ENCODE measurements at regions not wholly inside any gene's neighbourhood (a gene's known extent, or its start where the extent isn't known, plus 50 kb on each side); places are given as distances from the start of the nearest gene placed in this dataset.

DNA sequence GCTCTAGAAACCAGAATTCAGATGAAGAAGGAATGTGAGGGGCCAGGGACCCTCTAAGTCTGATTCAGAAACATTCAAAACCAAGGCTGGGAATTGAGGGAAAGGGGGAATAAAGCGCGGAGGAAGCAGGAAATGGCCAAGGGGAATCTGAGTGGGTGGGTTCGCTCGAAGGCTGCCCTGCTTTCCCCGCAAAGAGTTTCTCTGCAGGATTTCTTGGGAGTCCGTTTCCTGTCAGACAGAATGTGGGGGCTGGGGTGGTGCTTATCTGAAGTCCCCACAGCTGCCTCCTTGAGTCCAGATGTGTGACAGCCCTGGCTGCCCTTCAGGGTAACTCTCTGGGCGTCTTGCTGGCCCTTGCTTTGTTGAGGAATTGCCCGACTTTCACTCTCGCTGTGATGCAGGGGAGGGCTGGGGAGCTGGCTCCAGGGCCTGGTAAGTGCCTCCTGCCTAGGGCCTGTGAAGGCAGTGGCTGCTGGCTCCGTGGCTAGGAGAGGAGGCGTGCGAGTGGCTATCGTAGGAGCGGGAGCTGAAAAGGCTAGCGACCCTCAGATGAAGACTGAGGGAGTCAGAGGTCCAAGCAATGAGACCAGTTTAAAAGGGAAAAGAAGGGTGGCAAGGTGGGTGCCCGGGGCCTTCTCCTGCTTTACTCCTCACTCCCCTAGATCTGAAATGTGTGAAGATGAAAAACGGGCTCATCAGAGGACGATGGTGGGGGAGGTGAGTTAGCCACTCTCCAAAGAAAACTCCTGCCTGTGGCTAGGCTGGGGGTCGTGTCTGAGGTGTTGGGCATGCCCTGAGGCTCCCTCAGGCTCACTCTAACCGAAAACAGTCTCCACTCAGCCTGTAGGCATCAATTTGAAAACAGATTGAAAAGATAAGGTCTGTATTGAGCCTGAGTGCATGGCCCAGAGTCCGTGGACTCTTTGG is 143.9 kb upstream of the UMPS start:
- TF ChIP-seq CTCF (conservative IDR thresholded peaks at IDR 0.05; ENCODE audit: low read length) (no peak), EZH2phosphoT487 (IDR thresholded peaks at IDR 0.05; ENCODE audit: borderline replicate concordance, low read depth, low read length) (no peak)

All from OCI-LY7 (cell line).